ENCODE measurements at regions not wholly inside any gene's neighbourhood (a gene's known extent, or its start where the extent isn't known, plus 50 kb on each side); places are given as distances from the start of the nearest gene placed in this dataset.

GRCh38 chr18:10009321-10010144 is 95.7 kb downstream of the VAPA start:
- Histone ChIP-seq H3F3A (ENCODE audit: insufficient read depth, low read length) (no peaks in the 10 kb centered on the region), H3K4me2 (ENCODE audit: low read depth, low read length) (no peak overlapping the region), H3K9me2 (replicated peaks; ENCODE audit: insufficient read depth, low read length) (no peaks in the 10 kb centered on the region), H3K27ac (ENCODE audit: low read length) (no peak overlapping the region), H3K4me1 (ENCODE audit: low read length) (no peaks in the 10 kb centered on the region), H3K36me3 (replicated peaks; ENCODE audit: insufficient read depth, low read length) (no peaks in the 10 kb centered on the region), H4K20me1 (ENCODE audit: insufficient read depth, low read length) (no peaks in the 10 kb centered on the region), H2AFZ (ENCODE audit: low read length) (no peak overlapping the region), H3K79me2 (ENCODE audit: low read length) (no peaks in the 10 kb centered on the region), H3K27me3 (replicated peaks; ENCODE audit: insufficient read depth, low read length) (no peaks in the 10 kb centered on the region), H3K9ac (ENCODE audit: low read length) (no peak overlapping the region), H3K9me3 (replicated peaks; ENCODE audit: insufficient read depth, low read length) (no peaks in the 10 kb centered on the region), H3K4me3 (ENCODE audit: low read length) (no peak overlapping the region)
- DNase-seq, result no peak
- TF ChIP-seq EZH2phosphoT487 (IDR thresholded peaks at IDR 0.05; ENCODE audit: low read length), result no peak
- TF ChIP-seq EZH2 (optimal IDR thresholded peaks at IDR 0.05; ENCODE audit: low read depth, low read length), result no peak
- TF ChIP-seq, protein P1, sequence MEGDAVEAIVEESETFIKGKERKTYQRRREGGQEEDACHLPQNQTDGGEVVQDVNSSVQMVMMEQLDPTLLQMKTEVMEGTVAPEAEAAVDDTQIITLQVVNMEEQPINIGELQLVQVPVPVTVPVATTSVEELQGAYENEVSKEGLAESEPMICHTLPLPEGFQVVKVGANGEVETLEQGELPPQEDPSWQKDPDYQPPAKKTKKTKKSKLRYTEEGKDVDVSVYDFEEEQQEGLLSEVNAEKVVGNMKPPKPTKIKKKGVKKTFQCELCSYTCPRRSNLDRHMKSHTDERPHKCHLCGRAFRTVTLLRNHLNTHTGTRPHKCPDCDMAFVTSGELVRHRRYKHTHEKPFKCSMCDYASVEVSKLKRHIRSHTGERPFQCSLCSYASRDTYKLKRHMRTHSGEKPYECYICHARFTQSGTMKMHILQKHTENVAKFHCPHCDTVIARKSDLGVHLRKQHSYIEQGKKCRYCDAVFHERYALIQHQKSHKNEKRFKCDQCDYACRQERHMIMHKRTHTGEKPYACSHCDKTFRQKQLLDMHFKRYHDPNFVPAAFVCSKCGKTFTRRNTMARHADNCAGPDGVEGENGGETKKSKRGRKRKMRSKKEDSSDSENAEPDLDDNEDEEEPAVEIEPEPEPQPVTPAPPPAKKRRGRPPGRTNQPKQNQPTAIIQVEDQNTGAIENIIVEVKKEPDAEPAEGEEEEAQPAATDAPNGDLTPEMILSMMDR (IDR thresholded peaks at IDR 0.05; ENCODE audit: low read length), result no peak

- TF ChIP-seq EZH2phosphoT487 (IDR thresholded peaks at IDR 0.05; ENCODE audit: low read length), result no peak
- TF ChIP-seq EZH2 (optimal IDR thresholded peaks at IDR 0.05; ENCODE audit: low read depth, low read length), result no peak
- TF ChIP-seq, protein P1 (IDR thresholded peaks at IDR 0.05; ENCODE audit: low read length), result no peak
- Histone ChIP-seq H2AFZ (ENCODE audit: low read length) (no peak overlapping the region), H4K20me1 (ENCODE audit: insufficient read depth, low read length) (no peaks in the 10 kb centered on the region), H3K9me3 (replicated peaks; ENCODE audit: insufficient read depth, low read length) (no peaks in the 10 kb centered on the region), H3K4me3 (ENCODE audit: low read length) (no peak overlapping the region), H3K4me2 (ENCODE audit: low read depth, low read length) (no peak overlapping the region), H3K36me3 (replicated peaks; ENCODE audit: insufficient read depth, low read length) (no peaks in the 10 kb centered on the region), H3K27ac (ENCODE audit: low read length) (no peak overlapping the region), H3K27me3 (replicated peaks; ENCODE audit: insufficient read depth, low read length) (no peaks in the 10 kb centered on the region), H3K9ac (ENCODE audit: low read length) (no peak overlapping the region), H3F3A (ENCODE audit: insufficient read depth, low read length) (no peaks in the 10 kb centered on the region), H3K4me1 (ENCODE audit: low read length) (no peaks in the 10 kb centered on the region), H3K9me2 (replicated peaks; ENCODE audit: insufficient read depth, low read length) (no peaks in the 10 kb centered on the region), H3K79me2 (ENCODE audit: low read length) (no peaks in the 10 kb centered on the region)
- no peak for DNase-seq
Measured at GRCh38 chr18:10010611-10011015, 96.8 kb downstream of the VAPA start.

GRCh38 chr18:10011061-10011460 is 97.2 kb downstream of the VAPA start:
- no peak overlapping the region for H3K4me2 ChIP-seq (ENCODE audit: low read depth, low read length)
- H3K9ac ChIP-seq (ENCODE audit: low read length), result no peak overlapping the region
- no peak overlapping the region for H3K27ac ChIP-seq (ENCODE audit: low read length)
- H3K9me3 ChIP-seq (replicated peaks; ENCODE audit: insufficient read depth, low read length), result no peaks in the 10 kb centered on the region
- no peaks in the 10 kb centered on the region for H4K20me1 ChIP-seq (ENCODE audit: insufficient read depth, low read length)
- no peaks in the 10 kb centered on the region for H3K27me3 ChIP-seq (replicated peaks; ENCODE audit: insufficient read depth, low read length)
- no peak overlapping the region for H3K4me3 ChIP-seq (ENCODE audit: low read length)
- no peak for DNase-seq
- TF ChIP-seq, protein P1 (IDR thresholded peaks at IDR 0.05; ENCODE audit: low read length), result no peak
- no peak for TF ChIP-seq EZH2phosphoT487 (IDR thresholded peaks at IDR 0.05; ENCODE audit: low read length)
- no peaks in the 10 kb centered on the region for H3K79me2 ChIP-seq (ENCODE audit: low read length)
- H3F3A ChIP-seq (ENCODE audit: insufficient read depth, low read length), result no peaks in the 10 kb centered on the region
- no peaks in the 10 kb centered on the region for H3K9me2 ChIP-seq (replicated peaks; ENCODE audit: insufficient read depth, low read length)
- H3K36me3 ChIP-seq (replicated peaks; ENCODE audit: insufficient read depth, low read length), result no peaks in the 10 kb centered on the region
- no peak overlapping the region for H2AFZ ChIP-seq (ENCODE audit: low read length)
- H3K4me1 ChIP-seq (ENCODE audit: low read length), result no peaks in the 10 kb centered on the region

Measured in MM.1S (cell line).